Right lobe of liver (tissue), 4 donors: ENCODE measurements at regions not wholly inside any gene's neighbourhood (a gene's known extent, or its start where the extent isn't known, plus 50 kb on each side); places are given as distances from the start of the nearest gene placed in this dataset.

Experiments
- POLR2A ChIP-seq: fragments of 450-650 bp; IDR thresholded peaks from one replicate; pipeline ENCODE4 v1.6.1; 2017; ENCODE audit warnings: antibody characterized with exemption, mild to moderate bottlenecking
- TF ChIP-seq, protein P1 (sequence below), 4 donors: fragments of 200-600 bp in 3 of 4; fragments of 450-650 bp in 1 of 4; IDR thresholded peaks; one replicate each; pipeline versions ENCODE4 v1.5.1 to v1.8.0; 2016 to 2022; ENCODE audit warnings: antibody characterized with exemption in 4 of 4, mild to moderate bottlenecking in 2 of 4
- donor health status: DM: no; HTN: no; CAD: no.
- donor health status: DM: no; HTN: no; CAD: no.
- donor health status: DM: no; HTN: yes; CAD: no.

GRCh38 chr11:37724315-37724714, 1126.3 kb upstream of the RAG2 start:
- TF ChIP-seq, protein P1, sequence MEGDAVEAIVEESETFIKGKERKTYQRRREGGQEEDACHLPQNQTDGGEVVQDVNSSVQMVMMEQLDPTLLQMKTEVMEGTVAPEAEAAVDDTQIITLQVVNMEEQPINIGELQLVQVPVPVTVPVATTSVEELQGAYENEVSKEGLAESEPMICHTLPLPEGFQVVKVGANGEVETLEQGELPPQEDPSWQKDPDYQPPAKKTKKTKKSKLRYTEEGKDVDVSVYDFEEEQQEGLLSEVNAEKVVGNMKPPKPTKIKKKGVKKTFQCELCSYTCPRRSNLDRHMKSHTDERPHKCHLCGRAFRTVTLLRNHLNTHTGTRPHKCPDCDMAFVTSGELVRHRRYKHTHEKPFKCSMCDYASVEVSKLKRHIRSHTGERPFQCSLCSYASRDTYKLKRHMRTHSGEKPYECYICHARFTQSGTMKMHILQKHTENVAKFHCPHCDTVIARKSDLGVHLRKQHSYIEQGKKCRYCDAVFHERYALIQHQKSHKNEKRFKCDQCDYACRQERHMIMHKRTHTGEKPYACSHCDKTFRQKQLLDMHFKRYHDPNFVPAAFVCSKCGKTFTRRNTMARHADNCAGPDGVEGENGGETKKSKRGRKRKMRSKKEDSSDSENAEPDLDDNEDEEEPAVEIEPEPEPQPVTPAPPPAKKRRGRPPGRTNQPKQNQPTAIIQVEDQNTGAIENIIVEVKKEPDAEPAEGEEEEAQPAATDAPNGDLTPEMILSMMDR (IDR thresholded peaks at IDR 0.05) = no peak
- TF ChIP-seq POLR2A = no peak
